ENCODE measurements at regions not wholly inside any gene's neighbourhood (a gene's known extent, or its start where the extent isn't known, plus 50 kb on each side); places are given as distances from the start of the nearest gene placed in this dataset.

DNA sequence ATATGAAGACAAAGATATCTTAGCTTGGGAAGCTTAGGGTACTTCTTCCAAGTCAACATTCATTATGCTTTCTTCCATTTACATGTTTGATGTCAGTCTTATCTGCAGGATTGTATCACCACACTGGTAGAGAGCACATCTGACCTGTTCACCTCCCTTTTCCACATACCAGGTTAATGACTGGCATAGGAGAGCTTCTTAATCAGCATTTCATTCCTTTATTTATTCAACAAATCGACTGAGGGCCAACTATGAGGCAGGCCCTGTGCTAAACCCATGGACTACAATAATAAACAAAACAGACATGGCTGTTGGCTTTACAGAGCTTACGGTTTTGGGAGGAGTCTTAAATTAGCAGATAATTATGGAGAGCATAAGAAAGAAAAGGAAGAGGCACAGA, 378.1 kb upstream of the CDH11 start:
- WGBS, 5 donors: 39 to 46% (median 40%) methylated on average over 2 of the region's 2 CpGs

DNA sequence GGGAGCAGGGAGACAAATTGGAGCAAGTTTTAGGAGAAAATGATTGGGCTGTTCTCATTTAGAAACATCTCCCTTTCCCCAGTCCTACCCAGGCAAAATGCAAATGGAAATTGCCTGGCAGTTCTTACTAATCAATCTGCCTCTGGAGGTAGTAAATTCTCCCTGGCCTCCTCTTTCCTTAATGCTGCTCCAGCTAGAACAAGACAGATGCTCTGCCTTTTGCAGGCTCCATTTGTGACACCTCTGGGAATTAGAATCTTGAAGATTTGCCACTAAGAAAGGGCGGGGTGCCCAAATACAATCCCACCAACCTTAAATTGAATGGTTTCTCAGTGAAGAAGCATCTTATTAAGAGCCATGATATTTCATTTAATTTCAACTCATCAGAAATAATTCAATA, 377.7 kb upstream of the CDH11 start:
- Histone ChIP-seq H3K27ac (no peak overlapping the region), H3K4me1 (no peaks in the 10 kb centered on the region), H3K27me3 (no peaks in the 10 kb centered on the region), H3K36me3 (no peaks in the 10 kb centered on the region), H3K4me3 (no peak overlapping the region), H3K9me3 (no peaks in the 10 kb centered on the region)
- intact Hi-C loops (cut with DNase I; ENCODE audit: low total_unique reads): no loop called here
- 53 to 75% (median 71%) methylated on average over 1 of the region's 1 CpG for WGBS, 5 donors
- TF ChIP-seq EP300 (IDR thresholded peaks at IDR 0.05): no peak
- no peak for TF ChIP-seq POLR2AphosphoS5 (IDR thresholded peaks at IDR 0.05)
- TF ChIP-seq, protein P1, sequence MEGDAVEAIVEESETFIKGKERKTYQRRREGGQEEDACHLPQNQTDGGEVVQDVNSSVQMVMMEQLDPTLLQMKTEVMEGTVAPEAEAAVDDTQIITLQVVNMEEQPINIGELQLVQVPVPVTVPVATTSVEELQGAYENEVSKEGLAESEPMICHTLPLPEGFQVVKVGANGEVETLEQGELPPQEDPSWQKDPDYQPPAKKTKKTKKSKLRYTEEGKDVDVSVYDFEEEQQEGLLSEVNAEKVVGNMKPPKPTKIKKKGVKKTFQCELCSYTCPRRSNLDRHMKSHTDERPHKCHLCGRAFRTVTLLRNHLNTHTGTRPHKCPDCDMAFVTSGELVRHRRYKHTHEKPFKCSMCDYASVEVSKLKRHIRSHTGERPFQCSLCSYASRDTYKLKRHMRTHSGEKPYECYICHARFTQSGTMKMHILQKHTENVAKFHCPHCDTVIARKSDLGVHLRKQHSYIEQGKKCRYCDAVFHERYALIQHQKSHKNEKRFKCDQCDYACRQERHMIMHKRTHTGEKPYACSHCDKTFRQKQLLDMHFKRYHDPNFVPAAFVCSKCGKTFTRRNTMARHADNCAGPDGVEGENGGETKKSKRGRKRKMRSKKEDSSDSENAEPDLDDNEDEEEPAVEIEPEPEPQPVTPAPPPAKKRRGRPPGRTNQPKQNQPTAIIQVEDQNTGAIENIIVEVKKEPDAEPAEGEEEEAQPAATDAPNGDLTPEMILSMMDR (IDR thresholded peaks at IDR 0.05): no peak
- TF ChIP-seq POLR2A (IDR thresholded peaks at IDR 0.05): no peak
- DNase-seq: no peak

More for the DNA sequence above, 378.1 kb upstream of the CDH11 start:
- H3K4me3 ChIP-seq: no peak overlapping the region
- TF ChIP-seq EP300 (IDR thresholded peaks at IDR 0.05) (no peak), POLR2A (IDR thresholded peaks at IDR 0.05) (no peak)
- no peaks in the 10 kb centered on the region for H3K9me3 ChIP-seq
- DNase-seq: no peak
- no peaks in the 10 kb centered on the region for H3K4me1 ChIP-seq
- H3K36me3 ChIP-seq: no peaks in the 10 kb centered on the region
- H3K27me3 ChIP-seq: no peaks in the 10 kb centered on the region
- no peak overlapping the region for H3K27ac ChIP-seq
- intact Hi-C loops (cut with DNase I; ENCODE audit: low total_unique reads): no loop called here

DNA sequence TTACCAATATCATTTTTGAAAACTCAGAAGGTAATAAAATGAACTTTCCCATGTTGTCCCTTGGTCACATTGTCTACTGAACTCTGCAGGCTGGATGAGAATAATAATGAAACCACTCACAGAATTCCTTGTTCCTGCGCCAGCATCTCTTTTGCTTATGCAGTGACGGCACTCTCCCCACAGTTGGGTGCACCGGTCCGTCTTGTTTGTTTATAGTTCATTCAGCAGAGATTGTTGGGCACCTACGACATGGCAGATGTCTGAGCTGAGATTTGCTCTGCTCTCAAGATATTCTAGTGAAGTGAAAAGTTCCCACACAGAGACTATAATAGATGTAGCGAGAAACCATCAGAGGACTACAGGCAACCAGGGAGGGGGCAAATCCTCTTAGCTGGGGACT, 375.7 kb upstream of the CDH11 start:
- intact Hi-C loops (cut with DNase I; ENCODE audit: low total_unique reads): no loop called here
- Histone ChIP-seq H3K9me3 (no peaks in the 10 kb centered on the region), H3K36me3 (no peaks in the 10 kb centered on the region), H3K27me3 (no peaks in the 10 kb centered on the region), H3K27ac (no peak overlapping the region), H3K4me3 (no peak overlapping the region), H3K4me1 (no peaks in the 10 kb centered on the region)
- 61 to 69% (median 62%) methylated on average over 6 of the region's 6 CpGs for WGBS, 5 donors
- DNase-seq: no peak
- TF ChIP-seq EP300 (IDR thresholded peaks at IDR 0.05) (no peak), POLR2A (IDR thresholded peaks at IDR 0.05) (no peak), POLR2AphosphoS5 (IDR thresholded peaks at IDR 0.05) (no peak)
- TF ChIP-seq, protein P1 (IDR thresholded peaks at IDR 0.05): no peak

DNA sequence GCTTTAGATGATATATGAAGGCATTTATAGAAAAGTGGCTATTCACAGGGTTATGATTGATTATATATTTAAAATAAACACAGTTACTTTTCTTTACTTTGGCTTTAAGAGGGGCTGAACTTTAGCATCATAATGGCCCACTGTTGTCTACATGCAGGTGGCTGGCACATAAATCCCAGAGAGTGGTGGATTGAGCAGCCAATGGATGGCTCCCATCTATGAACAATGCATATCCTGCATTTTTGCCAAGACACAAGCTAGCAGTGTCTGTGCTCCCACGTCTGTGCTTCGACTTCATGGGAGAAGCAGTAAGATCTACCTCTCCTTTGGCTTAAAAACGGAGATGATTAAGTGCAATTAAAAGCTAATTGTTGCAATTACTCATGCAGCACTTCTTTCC, 373.2 kb upstream of the CDH11 start:
- no peak overlapping the region for H3K27ac ChIP-seq
- H3K36me3 ChIP-seq: no peaks in the 10 kb centered on the region
- no peaks in the 10 kb centered on the region for H3K27me3 ChIP-seq
- DNase-seq: no peak
- 68 to 89% (median 80%) methylated on average over 3 of the region's 3 CpGs for WGBS, 5 donors
- no peaks in the 10 kb centered on the region for H3K4me1 ChIP-seq
- intact Hi-C loops (cut with DNase I; ENCODE audit: low total_unique reads): no loop called here
- TF ChIP-seq, protein P1 (IDR thresholded peaks at IDR 0.05): no peak
- TF ChIP-seq POLR2AphosphoS5 (IDR thresholded peaks at IDR 0.05) (no peak), EP300 (IDR thresholded peaks at IDR 0.05) (no peak), POLR2A (IDR thresholded peaks at IDR 0.05) (no peak)
- H3K4me3 ChIP-seq: no peak overlapping the region
- H3K9me3 ChIP-seq: no peaks in the 10 kb centered on the region

DNA sequence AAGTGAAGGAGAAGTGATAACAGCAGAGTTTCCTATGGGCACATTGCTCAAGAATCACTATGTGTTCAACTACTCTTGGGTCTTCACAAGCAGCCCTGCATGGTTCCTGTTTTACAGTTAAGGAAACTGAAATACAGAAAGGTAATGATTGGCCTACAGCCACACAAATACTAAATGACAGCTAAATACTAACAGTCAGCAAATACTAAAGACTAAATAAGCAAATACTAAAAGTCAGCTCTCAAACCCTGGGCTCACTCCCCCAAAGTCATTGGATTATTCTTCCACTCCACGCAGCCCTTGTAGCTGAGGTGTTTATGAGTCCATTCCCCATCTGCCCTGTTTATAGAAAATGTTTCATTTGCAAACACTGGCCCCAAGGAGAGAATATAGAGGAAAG, 372.7 kb upstream of the CDH11 start:
- Histone ChIP-seq H3K4me1 (no peaks in the 10 kb centered on the region), H3K9me3 (no peaks in the 10 kb centered on the region), H3K27me3 (no peaks in the 10 kb centered on the region), H3K4me3 (no peak overlapping the region), H3K36me3 (no peaks in the 10 kb centered on the region), H3K27ac (no peak overlapping the region)
- no peak for DNase-seq
- TF ChIP-seq POLR2AphosphoS5 (IDR thresholded peaks at IDR 0.05): no peak
- TF ChIP-seq, protein P1 (IDR thresholded peaks at IDR 0.05): no peak
- no peak for TF ChIP-seq EP300 (IDR thresholded peaks at IDR 0.05)
- TF ChIP-seq POLR2A (IDR thresholded peaks at IDR 0.05): no peak
- 65 to 95% (median 73%) methylated on average over 1 of the region's 1 CpG for WGBS, 5 donors
- intact Hi-C loops (cut with DNase I; ENCODE audit: low total_unique reads): no loop called here
